GM13977 (cell line): ENCODE measurements at regions not wholly inside any gene's neighbourhood (a gene's known extent, or its start where the extent isn't known, plus 50 kb on each side); places are given as distances from the start of the nearest gene placed in this dataset.

Source experiments
- DNase-seq: peaks from one replicate; pipeline ENCODE4 v3.0.0; 2012; ENCODE audit warnings: low spot score
- CTCF ChIP-seq: IDR thresholded peaks from 2 replicates; pipeline ENCODE4 v1.5.1; 2012; ENCODE audit warnings: mild to moderate bottlenecking, control low read depth; ENCODE audit not compliant: insufficient read depth; ENCODE audit errors: extremely low read depth, missing control alignments
- in situ Hi-C: fragments of 300-500 bp; cut with MboI; formaldehyde crosslinking; loops from one replicate; pipeline ENCODE4 v1.12.0; 2022; ENCODE audit warnings: low sequenced_read_pairs, low pct_unique_long_range_greater_than_20kb, mixed read lengths, inconsistent platforms; ENCODE audit not compliant: unreplicated experiment

DNA sequence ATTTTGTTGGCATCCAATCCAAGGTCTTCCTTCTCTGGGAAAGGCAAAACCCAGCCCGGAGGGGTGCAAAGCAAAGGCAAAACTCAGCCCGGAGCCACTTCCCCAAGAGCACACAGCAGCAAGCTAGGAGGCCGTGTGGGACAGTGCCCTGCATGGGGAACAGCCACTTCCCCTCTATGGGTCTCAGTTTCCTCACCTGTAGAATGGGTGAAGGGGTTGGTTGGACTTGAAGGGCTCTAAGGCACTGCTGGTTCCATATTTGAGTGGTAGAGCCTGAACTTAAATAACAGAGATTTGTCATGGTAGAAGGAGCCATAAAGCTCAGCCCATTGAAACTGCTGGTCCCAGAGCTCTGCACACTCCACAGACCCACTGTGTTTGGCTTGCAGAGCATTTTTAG is 51.3 kb upstream of the CCDC167 start:
- in situ Hi-C loops: no loop called here
- no peak for TF ChIP-seq CTCF

GRCh38 chr6:37550191-37550831 is 50.6 kb upstream of the CCDC167 start:
- in situ Hi-C loops: no loop called here
- no peak for TF ChIP-seq CTCF
- DNase-seq: no peak

More for the DNA sequence above, 51.3 kb upstream of the CCDC167 start:
- DNase-seq: no peak

GRCh38 chr6:37549558-37549957 is 49.9 kb upstream of the CCDC167 start:
- TF ChIP-seq CTCF: no peak
- in situ Hi-C loops: no loop called here
- DNase-seq: no peak
